KMS-11 (cell line): ENCODE measurements at regions not wholly inside any gene's neighbourhood (a gene's known extent, or its start where the extent isn't known, plus 50 kb on each side); places are given as distances from the start of the nearest gene placed in this dataset.

Experiments
- H2AFZ ChIP-seq: fragments of 200-600 bp; sonication (generic); 2 replicates; pipeline ENCODE4 v1.6.1; 2016; ENCODE audit warnings: antibody characterized with exemption, mixed run types, low read depth
- H3K27ac ChIP-seq: fragments of 200-600 bp; sonication (generic); 2 replicates; pipeline ENCODE4 v1.6.1; 2016; ENCODE audit warnings: mild to moderate bottlenecking, mixed run types
- H3K27me3 ChIP-seq: fragments of 200-600 bp; sonication (generic); 2 replicates; pipeline ENCODE4 v1.6.1; 2017; ENCODE audit warnings: mild to moderate bottlenecking, low read depth, mixed run types, moderate library complexity; ENCODE audit not compliant: insufficient read depth
- H3K36me3 ChIP-seq: fragments of 200-600 bp; sonication (generic); 2 replicates; pipeline ENCODE4 v1.6.1; 2017; ENCODE audit warnings: mild to moderate bottlenecking, mixed run types; ENCODE audit not compliant: insufficient read depth
- H3K4me1 ChIP-seq: fragments of 200-600 bp; sonication (generic); 2 replicates; pipeline ENCODE4 v1.6.1; 2016; ENCODE audit warnings: mild to moderate bottlenecking, low read depth, mixed run types; ENCODE audit not compliant: poor library complexity, severe bottlenecking
- H3K4me2 ChIP-seq: fragments of 200-600 bp; sonication (generic); 2 replicates; pipeline ENCODE4 v1.7.0; 2016; ENCODE audit warnings: mild to moderate bottlenecking, mixed run types
- H3K4me3 ChIP-seq: fragments of 200-600 bp; sonication (generic); IDR thresholded peaks from 2 replicates; pipeline ENCODE4 v1.6.1; 2017; ENCODE audit warnings: low read depth, low read length, mixed read lengths; ENCODE audit not compliant: insufficient read depth
- H3K79me2 ChIP-seq: fragments of 200-600 bp; sonication (generic); 2 replicates; pipeline ENCODE4 v1.6.1; 2016; ENCODE audit warnings: low read depth, mixed run types; ENCODE audit not compliant: insufficient read depth
- H3K9ac ChIP-seq: fragments of 200-600 bp; sonication (generic); 2 replicates; pipeline ENCODE4 v1.6.1; 2016; ENCODE audit warnings: mild to moderate bottlenecking, mixed run types
- H4K20me1 ChIP-seq: fragments of 200-600 bp; sonication (generic); 2 replicates; pipeline ENCODE4 v1.6.1; 2016; ENCODE audit warnings: mild to moderate bottlenecking, mixed run types; ENCODE audit not compliant: insufficient read depth
- TF ChIP-seq, protein P1 (sequence below): fragments of 200-600 bp; sonication (generic); conservative IDR thresholded peaks from 2 replicates; pipeline ENCODE4 v1.6.1; 2017; ENCODE audit warnings: low read depth, mild to moderate bottlenecking, antibody characterized with exemption, low read length, moderate library complexity, mixed read lengths

DNA sequence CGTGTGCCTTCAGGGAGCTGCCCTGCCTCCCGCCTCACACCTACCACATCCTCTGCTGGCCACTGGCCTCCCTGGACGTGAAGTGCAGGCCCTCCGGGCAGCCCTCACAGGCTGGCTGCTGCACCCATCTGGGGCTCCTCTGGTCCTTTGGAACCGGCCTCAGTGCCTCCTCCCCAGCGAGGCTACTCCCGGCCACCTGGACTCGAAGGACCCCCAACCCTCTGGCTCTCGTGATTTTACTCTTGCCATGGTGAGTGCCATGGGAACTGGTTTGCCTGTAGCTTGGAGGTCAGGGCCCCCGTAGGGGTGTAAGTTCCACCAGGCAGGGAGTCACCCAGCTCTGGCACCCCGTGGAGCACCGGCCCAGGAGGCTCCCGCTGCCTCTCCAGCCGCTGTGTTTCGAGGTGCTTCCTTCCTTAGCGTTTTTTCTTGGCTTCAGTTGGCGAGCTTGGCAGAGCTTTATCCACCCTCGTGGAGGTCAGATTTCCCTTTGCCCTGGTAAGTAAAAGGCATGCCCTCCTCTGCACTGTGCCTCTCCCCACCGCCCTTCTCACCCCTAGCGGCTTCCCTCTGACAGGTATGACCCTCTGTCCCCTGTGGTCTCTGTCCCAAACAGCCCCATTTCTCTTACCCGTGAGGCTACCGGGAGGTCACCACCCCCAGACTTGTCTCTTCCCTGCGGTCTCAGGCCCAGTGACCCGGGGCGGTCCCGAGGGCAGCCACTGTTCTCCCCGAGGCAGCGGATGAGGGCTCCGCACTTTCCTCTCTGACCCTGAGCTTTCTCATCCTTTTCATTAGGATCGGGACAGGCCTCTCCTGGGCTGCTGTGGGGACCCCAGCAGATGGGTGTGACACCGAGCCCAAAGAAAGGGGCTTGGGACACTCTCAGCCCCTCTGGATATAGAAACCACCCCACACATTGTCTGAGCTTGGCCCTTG lies 203.1 kb upstream of the C14orf180 start:
- Histone ChIP-seq H3K4me1 (no peaks in the 10 kb centered on the region), H3K36me3 (no peaks in the 10 kb centered on the region), H2AFZ (no peak overlapping the region), H3K27me3 (peaks cover 7% of the 10 kb centered on the region; the same call in 1 of the 2 replicates), H3K4me2 (no peak overlapping the region), H3K79me2 (no peaks in the 10 kb centered on the region), H4K20me1 (no peaks in the 10 kb centered on the region), H3K4me3 (no peak overlapping the region), H3K9ac (no peak overlapping the region), H3K27ac (no peak overlapping the region)
- TF ChIP-seq, protein P1, sequence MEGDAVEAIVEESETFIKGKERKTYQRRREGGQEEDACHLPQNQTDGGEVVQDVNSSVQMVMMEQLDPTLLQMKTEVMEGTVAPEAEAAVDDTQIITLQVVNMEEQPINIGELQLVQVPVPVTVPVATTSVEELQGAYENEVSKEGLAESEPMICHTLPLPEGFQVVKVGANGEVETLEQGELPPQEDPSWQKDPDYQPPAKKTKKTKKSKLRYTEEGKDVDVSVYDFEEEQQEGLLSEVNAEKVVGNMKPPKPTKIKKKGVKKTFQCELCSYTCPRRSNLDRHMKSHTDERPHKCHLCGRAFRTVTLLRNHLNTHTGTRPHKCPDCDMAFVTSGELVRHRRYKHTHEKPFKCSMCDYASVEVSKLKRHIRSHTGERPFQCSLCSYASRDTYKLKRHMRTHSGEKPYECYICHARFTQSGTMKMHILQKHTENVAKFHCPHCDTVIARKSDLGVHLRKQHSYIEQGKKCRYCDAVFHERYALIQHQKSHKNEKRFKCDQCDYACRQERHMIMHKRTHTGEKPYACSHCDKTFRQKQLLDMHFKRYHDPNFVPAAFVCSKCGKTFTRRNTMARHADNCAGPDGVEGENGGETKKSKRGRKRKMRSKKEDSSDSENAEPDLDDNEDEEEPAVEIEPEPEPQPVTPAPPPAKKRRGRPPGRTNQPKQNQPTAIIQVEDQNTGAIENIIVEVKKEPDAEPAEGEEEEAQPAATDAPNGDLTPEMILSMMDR: no peak

DNA sequence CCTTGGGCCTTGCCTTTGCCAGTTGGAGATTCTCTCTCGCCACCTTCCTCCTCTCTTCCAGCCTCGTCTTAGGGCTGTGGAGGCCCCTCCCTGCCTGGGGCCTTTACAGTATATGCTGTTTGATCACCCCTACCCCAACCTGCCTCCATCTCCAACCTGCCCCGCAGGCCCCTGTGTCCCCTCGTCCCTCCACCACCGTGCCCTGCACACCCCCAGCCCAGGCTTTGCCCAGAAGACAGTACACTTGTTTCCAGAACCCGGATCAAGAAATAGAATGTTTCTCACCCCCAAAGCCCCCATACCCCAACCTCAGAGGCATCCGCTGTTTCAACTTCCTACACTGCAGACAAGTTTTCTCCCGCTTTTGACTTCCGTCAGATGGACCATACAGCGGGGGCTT lies 202.3 kb upstream of the C14orf180 start:
- no peaks in the 10 kb centered on the region for H3K4me1 ChIP-seq
- H4K20me1 ChIP-seq: no peaks in the 10 kb centered on the region
- H3K4me2 ChIP-seq: no peak overlapping the region
- no peaks in the 10 kb centered on the region for H3K79me2 ChIP-seq
- no peak overlapping the region for H3K4me3 ChIP-seq
- peaks cover 7% of the 10 kb centered on the region; the same call in 1 of the 2 replicates for H3K27me3 ChIP-seq
- H3K9ac ChIP-seq: no peak overlapping the region
- no peak overlapping the region for H2AFZ ChIP-seq
- H3K27ac ChIP-seq: no peak overlapping the region
- no peaks in the 10 kb centered on the region for H3K36me3 ChIP-seq
- TF ChIP-seq, protein P1: no peak

DNA sequence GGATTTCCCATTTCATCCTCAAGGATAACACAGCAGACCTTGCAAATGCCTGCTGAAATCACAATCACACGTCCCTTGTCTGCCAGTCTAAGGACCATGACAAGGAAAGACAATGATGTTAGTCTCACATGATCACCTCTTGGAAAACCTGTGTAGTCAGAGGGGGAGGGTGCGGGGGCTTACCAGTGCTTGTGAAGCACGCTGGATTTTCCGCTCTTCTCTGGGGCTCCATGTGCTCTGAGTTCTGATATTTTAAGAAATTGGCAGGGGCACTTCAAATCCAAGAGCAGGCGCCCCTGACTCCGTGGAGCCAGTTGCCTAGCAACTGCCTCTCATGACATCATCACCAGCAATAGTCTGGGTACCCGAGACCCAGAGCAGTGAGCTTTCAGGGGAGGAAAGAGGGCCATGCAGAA lies 200.9 kb upstream of the C14orf180 start:
- H3K9ac ChIP-seq: no peak overlapping the region
- no peak overlapping the region for H2AFZ ChIP-seq
- TF ChIP-seq, protein P1: no peak
- H3K4me1 ChIP-seq: no peaks in the 10 kb centered on the region
- no peaks in the 10 kb centered on the region for H3K79me2 ChIP-seq
- H3K36me3 ChIP-seq: no peaks in the 10 kb centered on the region
- H3K4me3 ChIP-seq: no peak overlapping the region
- peaks cover 7% of the 10 kb centered on the region; the same call in 1 of the 2 replicates for H3K27me3 ChIP-seq
- no peak overlapping the region for H3K27ac ChIP-seq
- no peaks in the 10 kb centered on the region for H4K20me1 ChIP-seq
- no peak overlapping the region for H3K4me2 ChIP-seq

DNA sequence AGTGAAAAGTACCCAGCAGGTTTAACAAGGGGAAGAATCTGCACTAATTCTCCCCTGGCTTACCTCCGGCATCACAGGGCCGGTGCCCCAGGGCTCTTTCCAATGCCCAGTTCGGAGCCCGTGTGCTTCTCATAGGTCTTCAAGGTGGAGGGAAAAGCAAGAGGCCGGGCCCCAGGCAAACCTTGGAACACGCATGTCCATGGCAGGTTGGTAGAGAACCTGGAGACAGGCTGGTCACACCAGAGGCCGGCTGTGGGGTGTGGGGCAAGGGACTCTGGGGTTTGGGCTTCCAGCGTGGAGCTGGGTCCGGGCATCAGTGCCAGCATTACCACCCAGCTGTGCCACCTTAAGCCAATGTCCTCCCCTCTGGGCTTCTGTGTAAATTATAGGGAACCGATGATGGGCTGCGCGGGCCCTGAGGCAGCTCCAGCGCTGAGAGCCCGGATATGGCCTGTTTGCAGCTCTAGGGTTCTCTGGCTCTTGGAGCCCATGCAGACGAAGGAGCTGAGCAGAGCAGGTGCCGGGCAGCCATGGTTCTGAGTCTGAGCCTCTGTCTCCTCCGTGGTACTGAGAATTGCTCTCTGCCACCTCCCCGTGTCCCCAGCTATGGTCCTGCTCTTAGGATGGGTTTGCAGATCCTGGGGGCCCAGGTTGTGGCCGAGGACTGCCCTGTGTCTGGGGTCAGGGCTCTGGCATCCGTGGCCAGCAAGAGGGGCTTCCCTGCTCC lies 197.0 kb upstream of the C14orf180 start:
- H3K9ac ChIP-seq: no peak overlapping the region
- H3K79me2 ChIP-seq: no peaks in the 10 kb centered on the region
- no peak overlapping the region for H3K27ac ChIP-seq
- no peak overlapping the region for H2AFZ ChIP-seq
- H3K27me3 ChIP-seq: peaks cover 18% of the 10 kb centered on the region; the same call in 1 of the 2 replicates
- H3K4me2 ChIP-seq: no peak overlapping the region
- H3K4me1 ChIP-seq: no peaks in the 10 kb centered on the region
- H3K4me3 ChIP-seq: no peak overlapping the region
- H3K36me3 ChIP-seq: no peaks in the 10 kb centered on the region
- TF ChIP-seq, protein P1: no peak
- no peaks in the 10 kb centered on the region for H4K20me1 ChIP-seq
